Adipocyte (in vitro differentiated cells): ENCODE measurements at regions not wholly inside any gene's neighbourhood (a gene's known extent, or its start where the extent isn't known, plus 50 kb on each side); places are given as distances from the start of the nearest gene placed in this dataset.

Experiments
- DNase-seq: peaks from one replicate; pipeline ENCODE4 v3.0.0-alpha.2; 2015; ENCODE audit warnings: low read depth
- H3K27me3 ChIP-seq: replicated peaks from 2 replicates; pipeline ENCODE4 v1.7.0; 2013; ENCODE audit warnings: mild to moderate bottlenecking, low read length, moderate library complexity; ENCODE audit not compliant: control insufficient read depth, insufficient read depth
- H3K36me3 ChIP-seq: 2 replicates; pipeline ENCODE4 v1.7.0; 2013; ENCODE audit warnings: low read length, mild to moderate bottlenecking, moderate library complexity; ENCODE audit not compliant: control insufficient read depth, insufficient read depth, severe bottlenecking
- H3K4me1 ChIP-seq: 2 replicates; pipeline ENCODE4 v1.7.0; 2013; ENCODE audit warnings: mild to moderate bottlenecking, low read length, moderate library complexity; ENCODE audit not compliant: control insufficient read depth, insufficient read depth
- H3K4me3 ChIP-seq: 2 replicates; pipeline ENCODE4 v1.7.0; 2013; ENCODE audit warnings: mild to moderate bottlenecking, low read length, moderate library complexity
- H3K9ac ChIP-seq: 2 replicates; pipeline ENCODE4 v1.7.0; 2013; ENCODE audit warnings: mild to moderate bottlenecking, low read length, moderate library complexity
- H3K9me3 ChIP-seq: 2 replicates; pipeline ENCODE4 v1.7.0; 2013; ENCODE audit warnings: mild to moderate bottlenecking, low read length, moderate library complexity; ENCODE audit not compliant: control insufficient read depth

DNA sequence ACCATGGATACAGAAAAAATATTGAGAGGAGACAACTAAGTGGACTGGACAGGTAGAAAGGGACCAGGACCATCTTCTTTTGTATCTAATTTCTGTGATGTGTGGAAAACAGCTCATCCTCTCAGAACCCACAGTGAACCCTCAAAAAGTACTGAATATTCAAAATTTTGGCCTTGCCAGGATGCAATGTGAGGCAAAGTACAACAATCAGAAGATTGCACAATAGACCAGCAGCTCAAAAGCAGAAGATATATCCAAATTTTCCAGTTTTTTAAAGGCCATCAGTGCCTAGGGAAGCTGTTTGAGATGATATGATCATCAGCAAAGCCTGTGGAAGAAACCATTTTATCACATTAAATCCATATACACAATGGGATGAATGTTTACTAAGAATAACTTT is 973.3 kb upstream of the MIR17HG start:
- H3K4me3 ChIP-seq = no peak overlapping the region
- H3K9me3 ChIP-seq = no peaks in the 10 kb centered on the region
- no peak for DNase-seq
- H3K9ac ChIP-seq = no peak overlapping the region
- H3K4me1 ChIP-seq = peaks cover 7% of the 10 kb centered on the region
- no peaks in the 10 kb centered on the region for H3K36me3 ChIP-seq
- no peaks in the 10 kb centered on the region for H3K27me3 ChIP-seq

- no peaks in the 10 kb centered on the region for H3K27me3 ChIP-seq
- peaks cover 7% of the 10 kb centered on the region for H3K4me1 ChIP-seq
- no peaks in the 10 kb centered on the region for H3K36me3 ChIP-seq
- H3K9ac ChIP-seq = no peak overlapping the region
- DNase-seq = no peak
- no peaks in the 10 kb centered on the region for H3K9me3 ChIP-seq
- H3K4me3 ChIP-seq = no peak overlapping the region
Observed at GRCh38 chr13:90375851-90376250, 971.6 kb upstream of the MIR17HG start.

DNA sequence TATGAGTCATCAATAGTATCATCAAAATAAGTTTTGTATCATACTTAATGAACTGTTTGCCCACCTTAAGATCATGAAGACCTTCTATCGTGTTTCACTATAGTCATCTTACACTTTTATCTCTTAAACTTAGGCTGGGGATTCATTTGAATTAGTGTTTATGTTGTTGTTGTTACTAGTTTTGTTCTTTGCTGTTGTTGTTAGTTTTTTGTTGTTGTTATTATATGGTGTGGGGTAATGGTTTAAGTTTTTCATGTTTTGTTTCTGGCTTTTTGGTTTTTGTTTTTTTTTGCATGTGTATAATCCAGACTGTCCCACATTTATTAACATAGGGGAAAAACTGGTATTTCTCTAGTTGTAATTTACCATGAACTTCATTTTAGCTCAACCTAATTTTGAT is 965.1 kb upstream of the MIR17HG start:
- no peaks in the 10 kb centered on the region for H3K9me3 ChIP-seq
- no peak overlapping the region for H3K9ac ChIP-seq
- no peak overlapping the region for H3K4me3 ChIP-seq
- no peaks in the 10 kb centered on the region for H3K36me3 ChIP-seq
- H3K4me1 ChIP-seq = peaks cover 4% of the 10 kb centered on the region
- no peaks in the 10 kb centered on the region for H3K27me3 ChIP-seq
- DNase-seq = no peak

- H3K4me1 ChIP-seq = peaks cover 4% of the 10 kb centered on the region
- H3K4me3 ChIP-seq = no peak overlapping the region
- no peak for DNase-seq
- H3K9ac ChIP-seq = no peak overlapping the region
- H3K36me3 ChIP-seq = no peaks in the 10 kb centered on the region
- no peaks in the 10 kb centered on the region for H3K27me3 ChIP-seq
- no peaks in the 10 kb centered on the region for H3K9me3 ChIP-seq
Observed at GRCh38 chr13:90385781-90386489, 961.6 kb upstream of the MIR17HG start.

- Histone ChIP-seq H3K27me3 (no peaks in the 10 kb centered on the region), H3K4me1 (no peaks in the 10 kb centered on the region)
Observed at GRCh38 chr13:90388887-90389452, 958.5 kb upstream of the MIR17HG start.

DNA sequence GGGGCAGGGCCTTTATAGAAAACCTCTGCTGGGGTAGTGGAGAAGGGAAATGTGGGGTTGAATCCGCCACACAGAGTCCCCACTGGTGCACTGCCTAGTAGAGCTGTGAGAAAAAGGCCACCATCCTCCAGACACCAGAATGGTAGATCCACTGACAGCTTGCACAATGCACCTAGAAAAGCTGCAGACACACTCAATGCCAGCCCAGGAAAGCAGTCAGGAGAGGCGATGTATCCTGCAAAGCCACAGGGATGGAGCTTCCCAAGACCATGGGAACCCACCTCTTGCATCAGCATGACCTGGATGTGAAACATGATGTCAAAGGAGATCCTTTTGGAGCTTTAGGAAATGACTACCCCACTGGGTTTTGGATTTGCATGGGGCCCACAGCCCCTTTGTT is 958.0 kb upstream of the MIR17HG start:
- H3K9me3 ChIP-seq = no peaks in the 10 kb centered on the region
- no peaks in the 10 kb centered on the region for H3K36me3 ChIP-seq
- no peak for DNase-seq
- H3K9ac ChIP-seq = no peak overlapping the region
- no peaks in the 10 kb centered on the region for H3K4me1 ChIP-seq
- H3K27me3 ChIP-seq = no peaks in the 10 kb centered on the region
- H3K4me3 ChIP-seq = no peak overlapping the region

More at GRCh38 chr13:90388887-90389452, 958.5 kb upstream of the MIR17HG start:
- DNase-seq = no peak
- Histone ChIP-seq H3K36me3 (no peaks in the 10 kb centered on the region), H3K9ac (no peak overlapping the region), H3K9me3 (no peaks in the 10 kb centered on the region), H3K4me3 (no peak overlapping the region)

- H3K4me3 ChIP-seq = no peak overlapping the region
- no peak overlapping the region for H3K9ac ChIP-seq
- H3K4me1 ChIP-seq = no peaks in the 10 kb centered on the region
- no peak for DNase-seq
- no peaks in the 10 kb centered on the region for H3K9me3 ChIP-seq
- H3K36me3 ChIP-seq = no peaks in the 10 kb centered on the region
- no peaks in the 10 kb centered on the region for H3K27me3 ChIP-seq
Observed at GRCh38 chr13:90393408-90393807, 954.1 kb upstream of the MIR17HG start.

- no peaks in the 10 kb centered on the region for H3K4me1 ChIP-seq
- no peaks in the 10 kb centered on the region for H3K27me3 ChIP-seq
- H3K9ac ChIP-seq = no peak overlapping the region
- H3K9me3 ChIP-seq = peaks cover 11% of the 10 kb centered on the region
- no peak for DNase-seq
- no peaks in the 10 kb centered on the region for H3K36me3 ChIP-seq
- no peak overlapping the region for H3K4me3 ChIP-seq
Observed at GRCh38 chr13:90395348-90395747, 952.1 kb upstream of the MIR17HG start.

DNA sequence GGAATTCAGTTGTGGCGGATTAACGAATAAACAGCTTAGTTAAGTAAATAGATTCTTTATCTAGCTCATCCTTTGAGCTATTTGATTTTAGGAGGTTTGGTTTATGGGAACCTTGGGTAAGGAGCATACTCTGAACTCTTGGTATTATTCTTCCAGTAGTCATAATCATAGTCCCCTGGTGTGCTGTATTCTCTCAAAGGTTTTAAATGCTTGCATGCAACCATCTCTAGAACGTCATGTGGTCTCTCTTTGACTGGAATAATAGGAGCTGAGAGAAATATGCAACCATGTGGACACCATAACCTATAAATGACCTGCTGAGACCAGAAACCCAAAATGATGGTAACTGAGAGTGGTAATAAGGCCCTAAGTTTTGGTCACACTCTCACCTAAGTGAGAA is 951.6 kb upstream of the MIR17HG start:
- Histone ChIP-seq H3K9ac (no peak overlapping the region), H3K9me3 (peaks cover 11% of the 10 kb centered on the region), H3K4me3 (no peak overlapping the region), H3K4me1 (no peaks in the 10 kb centered on the region), H3K36me3 (no peaks in the 10 kb centered on the region), H3K27me3 (no peaks in the 10 kb centered on the region)
- no peak for DNase-seq

- no peak for DNase-seq
- Histone ChIP-seq H3K4me1 (no peaks in the 10 kb centered on the region), H3K27me3 (no peaks in the 10 kb centered on the region), H3K36me3 (no peaks in the 10 kb centered on the region), H3K4me3 (no peak overlapping the region), H3K9ac (no peak overlapping the region), H3K9me3 (peaks cover 11% of the 10 kb centered on the region)
Observed at GRCh38 chr13:90396266-90396665, 951.2 kb upstream of the MIR17HG start.

DNA sequence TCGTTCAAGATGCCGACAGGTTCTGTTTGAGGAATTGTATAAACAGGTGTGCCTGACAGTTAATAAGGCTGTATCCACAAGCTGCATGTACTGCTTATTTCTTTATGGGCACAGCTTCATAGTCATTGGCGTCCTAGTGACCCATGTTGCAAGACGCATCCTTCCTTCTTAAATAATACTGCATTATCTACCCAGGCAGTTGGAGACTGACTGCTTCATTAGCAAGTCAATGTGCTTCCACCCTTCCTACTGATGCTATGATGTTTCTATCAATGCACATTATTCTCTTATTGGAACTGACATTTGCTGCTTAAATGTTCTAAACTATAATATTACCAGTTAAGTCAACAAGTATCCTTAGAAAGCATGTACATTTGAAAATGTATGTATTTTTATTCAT is 950.0 kb upstream of the MIR17HG start:
- H3K36me3 ChIP-seq = no peaks in the 10 kb centered on the region
- no peak overlapping the region for H3K9ac ChIP-seq
- H3K4me1 ChIP-seq = no peaks in the 10 kb centered on the region
- no peaks in the 10 kb centered on the region for H3K27me3 ChIP-seq
- H3K9me3 ChIP-seq = peaks cover 11% of the 10 kb centered on the region
- H3K4me3 ChIP-seq = no peak overlapping the region
- DNase-seq = no peak

GRCh38 chr13:90400372-90400771 is 947.1 kb upstream of the MIR17HG start:
- no peak for DNase-seq
- no peak overlapping the region for H3K9ac ChIP-seq
- H3K9me3 ChIP-seq = peaks cover 11% of the 10 kb centered on the region
- H3K27me3 ChIP-seq = no peaks in the 10 kb centered on the region
- no peaks in the 10 kb centered on the region for H3K36me3 ChIP-seq
- no peaks in the 10 kb centered on the region for H3K4me1 ChIP-seq
- H3K4me3 ChIP-seq = no peak overlapping the region
